ENCODE measurements at regions not wholly inside any gene's neighbourhood (a gene's known extent, or its start where the extent isn't known, plus 50 kb on each side); places are given as distances from the start of the nearest gene placed in this dataset.

- TF ChIP-seq, protein P1, sequence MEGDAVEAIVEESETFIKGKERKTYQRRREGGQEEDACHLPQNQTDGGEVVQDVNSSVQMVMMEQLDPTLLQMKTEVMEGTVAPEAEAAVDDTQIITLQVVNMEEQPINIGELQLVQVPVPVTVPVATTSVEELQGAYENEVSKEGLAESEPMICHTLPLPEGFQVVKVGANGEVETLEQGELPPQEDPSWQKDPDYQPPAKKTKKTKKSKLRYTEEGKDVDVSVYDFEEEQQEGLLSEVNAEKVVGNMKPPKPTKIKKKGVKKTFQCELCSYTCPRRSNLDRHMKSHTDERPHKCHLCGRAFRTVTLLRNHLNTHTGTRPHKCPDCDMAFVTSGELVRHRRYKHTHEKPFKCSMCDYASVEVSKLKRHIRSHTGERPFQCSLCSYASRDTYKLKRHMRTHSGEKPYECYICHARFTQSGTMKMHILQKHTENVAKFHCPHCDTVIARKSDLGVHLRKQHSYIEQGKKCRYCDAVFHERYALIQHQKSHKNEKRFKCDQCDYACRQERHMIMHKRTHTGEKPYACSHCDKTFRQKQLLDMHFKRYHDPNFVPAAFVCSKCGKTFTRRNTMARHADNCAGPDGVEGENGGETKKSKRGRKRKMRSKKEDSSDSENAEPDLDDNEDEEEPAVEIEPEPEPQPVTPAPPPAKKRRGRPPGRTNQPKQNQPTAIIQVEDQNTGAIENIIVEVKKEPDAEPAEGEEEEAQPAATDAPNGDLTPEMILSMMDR (IDR thresholded peaks at IDR 0.05) = no peak
- no peak for TF ChIP-seq POLR2A (IDR thresholded peaks at IDR 0.05)
Measured at GRCh38 chr14:61602003-61602732, 93.1 kb upstream of the HIF1A start.
